ENCODE measurements at regions not wholly inside any gene's neighbourhood (a gene's known extent, or its start where the extent isn't known, plus 50 kb on each side); places are given as distances from the start of the nearest gene placed in this dataset.

- Mint-ChIP-seq H3K36me3 (ENCODE audit: insufficient read depth, unreplicated experiment) (peaks cover 6% of the 10 kb centered on the region), H3K9me3 (ENCODE audit: unreplicated experiment) (no peaks in the 10 kb centered on the region), H3K27me3 (ENCODE audit: insufficient read depth, unreplicated experiment) (no peaks in the 10 kb centered on the region), H3K27ac (ENCODE audit: low read depth, unreplicated experiment) (no peak overlapping the region), H3K4me3 (ENCODE audit: unreplicated experiment) (no peak overlapping the region), H3K4me1 (ENCODE audit: insufficient read depth, unreplicated experiment) (peaks cover 28% of the 10 kb centered on the region)
- intact Hi-C loops (cut with micrococcal nuclease): no loop called here
- CTCF ChIA-PET: interaction anchor here (0.9 to 1.1 kb wide), 2 partner anchors 8 to 479 kb away, joined by 3 to 4 read pairs; no protein-coding TSS in a partner anchor
- no peak for TF ChIP-seq CTCF (IDR thresholded peaks at IDR 0.05; ENCODE audit: unreplicated experiment)
- no TSS peak for BruUV-seq (replicated peaks)
- no peak for DNase-seq (ENCODE audit: unreplicated experiment)
- POLR2A ChIA-PET: interaction anchor here (0.6 to 1.1 kb wide), 3 partner anchors 16 to 385 kb away, joined by 3 to 5 read pairs (median 3); no protein-coding TSS in a partner anchor
Measured at GRCh38 chr3:72340056-72340455, 508.2 kb downstream of the SHQ1 start.

- Mint-ChIP-seq H3K4me1 (ENCODE audit: insufficient read depth, unreplicated experiment) (peaks cover 25% of the 10 kb centered on the region), H3K4me3 (ENCODE audit: unreplicated experiment) (no peak overlapping the region), H3K36me3 (ENCODE audit: insufficient read depth, unreplicated experiment) (peaks cover 6% of the 10 kb centered on the region), H3K27me3 (ENCODE audit: insufficient read depth, unreplicated experiment) (no peaks in the 10 kb centered on the region), H3K27ac (ENCODE audit: low read depth, unreplicated experiment) (no peak overlapping the region), H3K9me3 (ENCODE audit: unreplicated experiment) (no peaks in the 10 kb centered on the region)
- no peak for TF ChIP-seq CTCF (IDR thresholded peaks at IDR 0.05; ENCODE audit: unreplicated experiment)
- no peak for DNase-seq (ENCODE audit: unreplicated experiment)
- CTCF ChIA-PET: interaction anchor here (0.9 kb wide), 1 partner anchor 9 kb away, joined by 3 read pairs; no protein-coding TSS in a partner anchor
- intact Hi-C loops (cut with micrococcal nuclease): loop anchor here (2.0 to 10.0 kb wide), 6 partner anchors 67 to 478 kb away; no protein-coding TSS in a partner anchor
- no TSS peak for BruUV-seq (replicated peaks)
- POLR2A ChIA-PET: interaction anchor here (0.6 to 1.2 kb wide), 4 partner anchors 15 to 509 kb away, joined by 3 to 5 read pairs (median 3); partner anchors contain the start of gene SHQ1
Measured at GRCh38 chr3:72339670-72340030, 508.6 kb downstream of the SHQ1 start.

GRCh38 chr3:72338942-72339669, 509.1 kb downstream of the SHQ1 start:
- intact Hi-C loops (cut with micrococcal nuclease): loop anchor here (2.0 to 10.0 kb wide), 6 partner anchors 67 to 478 kb away; no protein-coding TSS in a partner anchor
- TF ChIP-seq CTCF (IDR thresholded peaks at IDR 0.05; ENCODE audit: unreplicated experiment): no peak
- no peak overlapping the region for H3K27ac Mint-ChIP-seq (ENCODE audit: low read depth, unreplicated experiment)
- H3K4me3 Mint-ChIP-seq (ENCODE audit: unreplicated experiment): no peak overlapping the region
- peak; percentile 93 for DNase-seq (ENCODE audit: unreplicated experiment)
- no TSS peak for BruUV-seq (replicated peaks)
- POLR2A ChIA-PET: interaction anchor here (0.6 to 1.4 kb wide), 8 partner anchors 8 to 509 kb away, joined by 3 to 6 read pairs (median 3); partner anchors contain the start of gene SHQ1
- CTCF ChIA-PET: interaction anchor here (0.5 to 0.9 kb wide), 2 partner anchors 9 to 103 kb away, joined by 3 to 4 read pairs; no protein-coding TSS in a partner anchor
- peaks cover 19% of the 10 kb centered on the region for H3K4me1 Mint-ChIP-seq (ENCODE audit: insufficient read depth, unreplicated experiment)
- H3K36me3 Mint-ChIP-seq (ENCODE audit: insufficient read depth, unreplicated experiment): peaks cover 6% of the 10 kb centered on the region
- no peaks in the 10 kb centered on the region for H3K27me3 Mint-ChIP-seq (ENCODE audit: insufficient read depth, unreplicated experiment)
- no peaks in the 10 kb centered on the region for H3K9me3 Mint-ChIP-seq (ENCODE audit: unreplicated experiment)

GRCh38 chr3:72338082-72338941, 509.9 kb downstream of the SHQ1 start:
- H3K27me3 Mint-ChIP-seq (ENCODE audit: insufficient read depth, unreplicated experiment): no peaks in the 10 kb centered on the region
- peaks cover 6% of the 10 kb centered on the region for H3K36me3 Mint-ChIP-seq (ENCODE audit: insufficient read depth, unreplicated experiment)
- no peak for TF ChIP-seq CTCF (IDR thresholded peaks at IDR 0.05; ENCODE audit: unreplicated experiment)
- no peaks in the 10 kb centered on the region for H3K9me3 Mint-ChIP-seq (ENCODE audit: unreplicated experiment)
- peak; percentile 42 for DNase-seq (ENCODE audit: unreplicated experiment)
- ChIA-PET CTCF (no interaction called here), POLR2A (interaction anchor here (0.7 to 1.4 kb wide), 7 partner anchors 9 to 408 kb away, joined by 3 to 6 read pairs (median 3); no protein-coding TSS in a partner anchor)
- H3K4me1 Mint-ChIP-seq (ENCODE audit: insufficient read depth, unreplicated experiment): peaks cover 11% of the 10 kb centered on the region
- H3K4me3 Mint-ChIP-seq (ENCODE audit: unreplicated experiment): no peak overlapping the region
- no TSS peak for BruUV-seq (replicated peaks)
- H3K27ac Mint-ChIP-seq (ENCODE audit: low read depth, unreplicated experiment): no peak overlapping the region
- intact Hi-C loops (cut with micrococcal nuclease): loop anchor here (2.0 to 10.0 kb wide), 6 partner anchors 66 to 479 kb away; no protein-coding TSS in a partner anchor

Measured in MCF 10A (cell line).